ENCODE measurements at regions not wholly inside any gene's neighbourhood (a gene's known extent, or its start where the extent isn't known, plus 50 kb on each side); places are given as distances from the start of the nearest gene placed in this dataset.

GRCh38 chr2:33670392-33670937 is 71.4 kb upstream of the FAM98A start:
- Histone ChIP-seq H3K27ac (no peak overlapping the region), H3F3A (ENCODE audit: low read depth) (no peaks in the 10 kb centered on the region), H3K4me3 (no peak overlapping the region), H3K27me3 (no peaks in the 10 kb centered on the region), H3K4me2 (no peak overlapping the region), H3K9ac (no peak overlapping the region), H2AFZ (replicated peaks) (no peak overlapping the region), H3K79me2 (ENCODE audit: low read depth) (no peaks in the 10 kb centered on the region), H3K4me1 (no peaks in the 10 kb centered on the region), H3K9me3 (ENCODE audit: low read depth) (peaks cover 3% of the 10 kb centered on the region), H4K20me1 (ENCODE audit: low read depth) (no peaks in the 10 kb centered on the region), H3K36me3 (peaks cover under 1% of the 10 kb centered on the region)
- H3K4me1 Mint-ChIP-seq, result no peaks in the 10 kb centered on the region
- peak; percentile 9 for DNase-seq (ENCODE audit: low spot score)
- no peak overlapping the region for H3K4me3 Mint-ChIP-seq
- peaks cover 10% of the 10 kb centered on the region for H3K9me3 Mint-ChIP-seq
- no peaks in the 10 kb centered on the region for H3K27me3 Mint-ChIP-seq (ENCODE audit: insufficient read depth, low read depth)
- TF ChIP-seq EZH2 (IDR thresholded peaks at IDR 0.05), result no peak
- peak; percentile 21 for TF ChIP-seq CTCF (IDR thresholded peaks at IDR 0.05)
- H3K27ac Mint-ChIP-seq, result no peak overlapping the region
- peaks cover 2% of the 10 kb centered on the region for H3K36me3 Mint-ChIP-seq

- DNase-seq (ENCODE audit: low spot score), result no peak
- Mint-ChIP-seq H3K4me3 (no peak overlapping the region), H3K4me1 (no peaks in the 10 kb centered on the region), H3K36me3 (peaks cover 2% of the 10 kb centered on the region), H3K9me3 (peaks cover 16% of the 10 kb centered on the region), H3K27me3 (ENCODE audit: insufficient read depth, low read depth) (no peaks in the 10 kb centered on the region), H3K27ac (no peak overlapping the region)
- H3K9me3 ChIP-seq (ENCODE audit: low read depth), result peaks cover 12% of the 10 kb centered on the region
- peaks cover 9% of the 10 kb centered on the region for H3K36me3 ChIP-seq
- no peaks in the 10 kb centered on the region for H3K4me1 ChIP-seq
- no peak overlapping the region for H3K9ac ChIP-seq
- no peak overlapping the region for H3K4me3 ChIP-seq
- TF ChIP-seq CTCF (IDR thresholded peaks at IDR 0.05), result no peak
- no peak overlapping the region for H3K4me2 ChIP-seq
- no peak overlapping the region for H2AFZ ChIP-seq (replicated peaks)
- no peaks in the 10 kb centered on the region for H3K27me3 ChIP-seq
- no peaks in the 10 kb centered on the region for H4K20me1 ChIP-seq (ENCODE audit: low read depth)
- H3F3A ChIP-seq (ENCODE audit: low read depth), result no peaks in the 10 kb centered on the region
- H3K79me2 ChIP-seq (ENCODE audit: low read depth), result no peaks in the 10 kb centered on the region
- H3K27ac ChIP-seq, result no peak overlapping the region
Measured at GRCh38 chr2:33666879-33667278, 67.8 kb upstream of the FAM98A start.

GRCh38 chr2:33665039-33665438 is 65.9 kb upstream of the FAM98A start:
- H3F3A ChIP-seq (ENCODE audit: low read depth), result no peaks in the 10 kb centered on the region
- H3K9me3 ChIP-seq (ENCODE audit: low read depth), result peaks cover 12% of the 10 kb centered on the region
- H2AFZ ChIP-seq (replicated peaks), result no peak overlapping the region
- H3K36me3 Mint-ChIP-seq, result peaks cover 2% of the 10 kb centered on the region
- no peaks in the 10 kb centered on the region for H3K4me1 Mint-ChIP-seq
- no peak overlapping the region for H3K27ac ChIP-seq
- no peaks in the 10 kb centered on the region for H3K27me3 ChIP-seq
- no peaks in the 10 kb centered on the region for H4K20me1 ChIP-seq (ENCODE audit: low read depth)
- H3K4me3 ChIP-seq, result no peak overlapping the region
- peaks cover 9% of the 10 kb centered on the region for H3K36me3 ChIP-seq
- DNase-seq (ENCODE audit: low spot score), result no peak
- H3K9me3 Mint-ChIP-seq, result peaks cover 18% of the 10 kb centered on the region
- H3K9ac ChIP-seq, result no peak overlapping the region
- H3K4me1 ChIP-seq, result no peaks in the 10 kb centered on the region
- TF ChIP-seq CTCF (IDR thresholded peaks at IDR 0.05) (no peak), EZH2 (IDR thresholded peaks at IDR 0.05) (no peak), EZH2phosphoT487 (IDR thresholded peaks at IDR 0.05) (no peak)
- no peaks in the 10 kb centered on the region for H3K27me3 Mint-ChIP-seq (ENCODE audit: insufficient read depth, low read depth)
- no peak overlapping the region for H3K27ac Mint-ChIP-seq
- H3K79me2 ChIP-seq (ENCODE audit: low read depth), result no peaks in the 10 kb centered on the region
- no peak overlapping the region for H3K4me3 Mint-ChIP-seq
- H3K4me2 ChIP-seq, result no peak overlapping the region

All from neural progenitor cell (in vitro differentiated cells).